A673 (cell line): ENCODE measurements at regions not wholly inside any gene's neighbourhood (a gene's known extent, or its start where the extent isn't known, plus 50 kb on each side); places are given as distances from the start of the nearest gene placed in this dataset.

Source experiments
- BruUV-seq: library from RNA; stranded (reverse); fragments of 400-500 nt; replicated peaks from 2 replicates; lab custom pipeline; 2021; lab: Mats Ljungman, UMichigan
- CTCF ChIA-PET: fragments of 300-600 bp; sonication (Branson Sonifier 250); formaldehyde crosslinking; loops from one replicate; lab custom pipeline; 2022; ENCODE audit warnings: antibody characterized with exemption; lab: Charles Lee
- POLR2A ChIA-PET: fragments of 300-600 bp; sonication (Branson Sonifier 250); formaldehyde crosslinking; loops from one replicate; lab custom pipeline; 2022; ENCODE audit warnings: antibody characterized with exemption; ENCODE audit not compliant: low non-redundant PET; lab: Charles Lee
- DNase-seq: peaks from one replicate; pipeline ENCODE4 v3.0.0-alpha.2; 2015; ENCODE audit warnings: low spot score
- H3K27ac ChIP-seq: fragments of 200-600 bp; sonication (generic); 2 replicates; pipeline ENCODE4 v1.5.1; 2016; ENCODE audit warnings: mixed run types, low read depth, mild to moderate bottlenecking, mixed read lengths, antibody characterized with exemption, low read length; ENCODE audit not compliant: poor library complexity, severe bottlenecking
- H3K27me3 ChIP-seq: fragments of 200-600 bp; sonication (generic); replicated peaks from 2 replicates; pipeline ENCODE4 v1.6.1; 2017; ENCODE audit warnings: mixed run types, low read depth, mild to moderate bottlenecking, mixed read lengths, antibody characterized with exemption, low read length; ENCODE audit not compliant: insufficient read depth, poor library complexity
- H3K36me3 ChIP-seq: fragments of 200-600 bp; sonication (generic); 2 replicates; pipeline ENCODE4 v1.6.1; 2016; ENCODE audit warnings: mixed run types, mild to moderate bottlenecking, mixed read lengths, antibody characterized with exemption, low read length; ENCODE audit not compliant: insufficient read depth, poor library complexity, severe bottlenecking
- H3K4me1 ChIP-seq: fragments of 200-600 bp; sonication (generic); 2 replicates; pipeline ENCODE4 v1.6.1; 2017; ENCODE audit warnings: mixed run types, mild to moderate bottlenecking, mixed read lengths, antibody characterized with exemption, low read length; ENCODE audit not compliant: insufficient read depth, poor library complexity, severe bottlenecking
- H3K4me3 ChIP-seq: fragments of 200-600 bp; sonication (generic); 2 replicates; pipeline ENCODE4 v1.5.1; 2016; ENCODE audit warnings: low read depth, mixed run types, mild to moderate bottlenecking, mixed read lengths, low read length; ENCODE audit not compliant: poor library complexity, severe bottlenecking
- H3K9me3 ChIP-seq: fragments of 200-600 bp; sonication (generic); 2 replicates; pipeline ENCODE4 v1.6.1; 2016; ENCODE audit warnings: mixed run types, low read depth, mild to moderate bottlenecking, mixed read lengths, antibody characterized with exemption, low read length; ENCODE audit not compliant: poor library complexity, severe bottlenecking
- EZH2 ChIP-seq: fragments of 200-600 bp; sonication (generic); IDR thresholded peaks from 2 replicates; pipeline ENCODE4 v1.6.1; 2017; ENCODE audit warnings: borderline replicate concordance, low read depth, mild to moderate bottlenecking, mixed read lengths, antibody characterized with exemption, low read length; ENCODE audit not compliant: poor library complexity, severe bottlenecking
- intact Hi-C: fragments of 100-400 bp; cut with micrococcal nuclease; formaldehyde crosslinking; loops from one replicate; pipeline ENCODE4 v1.10.0; 2022; ENCODE audit not compliant: unreplicated experiment
- TF ChIP-seq, protein P1 (sequence below): fragments of 300-800, 200-600 bp; sonication (generic); conservative IDR thresholded peaks from 2 replicates; pipeline ENCODE4 v1.5.1; 2017; ENCODE audit warnings: low read depth, mild to moderate bottlenecking, antibody characterized with exemption, low read length, moderate library complexity, mixed read lengths

DNA sequence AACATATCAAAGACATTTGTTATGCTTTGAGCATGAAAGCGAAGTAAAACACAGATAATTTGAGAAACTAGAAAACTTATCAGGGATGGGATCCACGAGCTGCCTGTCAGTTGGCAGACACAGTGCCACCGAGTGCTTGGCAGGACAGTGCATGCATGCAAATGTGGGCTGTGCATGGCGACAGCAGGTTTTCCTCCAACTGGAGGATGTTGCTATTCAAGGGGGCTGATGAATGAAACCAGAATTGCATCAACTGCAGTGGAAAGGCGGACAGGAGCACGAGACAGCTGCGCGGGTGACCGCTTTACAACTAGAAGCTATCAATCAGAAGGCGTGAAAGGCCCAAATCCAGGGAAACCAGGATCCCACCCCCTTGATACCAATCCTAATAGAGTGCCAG is 244.3 kb downstream of the NR2F2 start:
- no peak overlapping the region for H3K4me3 ChIP-seq
- TF ChIP-seq EZH2, result no peak
- TF ChIP-seq, protein P1, sequence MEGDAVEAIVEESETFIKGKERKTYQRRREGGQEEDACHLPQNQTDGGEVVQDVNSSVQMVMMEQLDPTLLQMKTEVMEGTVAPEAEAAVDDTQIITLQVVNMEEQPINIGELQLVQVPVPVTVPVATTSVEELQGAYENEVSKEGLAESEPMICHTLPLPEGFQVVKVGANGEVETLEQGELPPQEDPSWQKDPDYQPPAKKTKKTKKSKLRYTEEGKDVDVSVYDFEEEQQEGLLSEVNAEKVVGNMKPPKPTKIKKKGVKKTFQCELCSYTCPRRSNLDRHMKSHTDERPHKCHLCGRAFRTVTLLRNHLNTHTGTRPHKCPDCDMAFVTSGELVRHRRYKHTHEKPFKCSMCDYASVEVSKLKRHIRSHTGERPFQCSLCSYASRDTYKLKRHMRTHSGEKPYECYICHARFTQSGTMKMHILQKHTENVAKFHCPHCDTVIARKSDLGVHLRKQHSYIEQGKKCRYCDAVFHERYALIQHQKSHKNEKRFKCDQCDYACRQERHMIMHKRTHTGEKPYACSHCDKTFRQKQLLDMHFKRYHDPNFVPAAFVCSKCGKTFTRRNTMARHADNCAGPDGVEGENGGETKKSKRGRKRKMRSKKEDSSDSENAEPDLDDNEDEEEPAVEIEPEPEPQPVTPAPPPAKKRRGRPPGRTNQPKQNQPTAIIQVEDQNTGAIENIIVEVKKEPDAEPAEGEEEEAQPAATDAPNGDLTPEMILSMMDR, result no peak
- CTCF ChIA-PET, result no interaction called here
- BruUV-seq, result no TSS peak
- H3K36me3 ChIP-seq, result no peaks in the 10 kb centered on the region
- H3K27ac ChIP-seq, result no peak overlapping the region
- DNase-seq, result no peak
- H3K9me3 ChIP-seq, result no peaks in the 10 kb centered on the region
- POLR2A ChIA-PET, result no interaction called here
- no peaks in the 10 kb centered on the region for H3K4me1 ChIP-seq
- no peaks in the 10 kb centered on the region for H3K27me3 ChIP-seq
- intact Hi-C loops, result no loop called here

- ChIA-PET POLR2A (no interaction called here), CTCF (no interaction called here)
- Histone ChIP-seq H3K27me3 (no peaks in the 10 kb centered on the region), H3K4me1 (no peaks in the 10 kb centered on the region), H3K27ac (no peak overlapping the region), H3K4me3 (no peak overlapping the region), H3K9me3 (no peaks in the 10 kb centered on the region), H3K36me3 (no peaks in the 10 kb centered on the region)
- no TSS peak for BruUV-seq
- DNase-seq, result no peak
- TF ChIP-seq EZH2, result no peak
- TF ChIP-seq, protein P1, result no peak
- intact Hi-C loops, result no loop called here
Observed at GRCh38 chr15:96576596-96576995, 246.1 kb downstream of the NR2F2 start.

- Histone ChIP-seq H3K36me3 (no peaks in the 10 kb centered on the region), H3K4me1 (peaks cover 2% of the 10 kb centered on the region), H3K4me3 (no peak overlapping the region), H3K27ac (no peak overlapping the region), H3K27me3 (no peaks in the 10 kb centered on the region), H3K9me3 (no peaks in the 10 kb centered on the region)
- CTCF ChIA-PET, result no interaction called here
- intact Hi-C loops, result no loop called here
- no TSS peak for BruUV-seq
- POLR2A ChIA-PET, result no interaction called here
- TF ChIP-seq, protein P1, result no peak
- TF ChIP-seq EZH2, result no peak
- no peak for DNase-seq
Observed at GRCh38 chr15:96578393-96578792, 247.9 kb downstream of the NR2F2 start.
